22Rv1 (cell line): ENCODE measurements at regions not wholly inside any gene's neighbourhood (a gene's known extent, or its start where the extent isn't known, plus 50 kb on each side); places are given as distances from the start of the nearest gene placed in this dataset.

Source experiments
- ZFX ChIP-seq: fragments of 450-650 bp; IDR thresholded peaks from 2 replicates; pipeline ENCODE4 v1.6.1; 2017; ENCODE audit warnings: antibody characterized with exemption, borderline replicate concordance
- TF ChIP-seq, protein P1 (sequence below): fragments of 450-650 bp; IDR thresholded peaks from 2 replicates; pipeline ENCODE4 v1.5.1; 2017; ENCODE audit warnings: mild to moderate bottlenecking

DNA sequence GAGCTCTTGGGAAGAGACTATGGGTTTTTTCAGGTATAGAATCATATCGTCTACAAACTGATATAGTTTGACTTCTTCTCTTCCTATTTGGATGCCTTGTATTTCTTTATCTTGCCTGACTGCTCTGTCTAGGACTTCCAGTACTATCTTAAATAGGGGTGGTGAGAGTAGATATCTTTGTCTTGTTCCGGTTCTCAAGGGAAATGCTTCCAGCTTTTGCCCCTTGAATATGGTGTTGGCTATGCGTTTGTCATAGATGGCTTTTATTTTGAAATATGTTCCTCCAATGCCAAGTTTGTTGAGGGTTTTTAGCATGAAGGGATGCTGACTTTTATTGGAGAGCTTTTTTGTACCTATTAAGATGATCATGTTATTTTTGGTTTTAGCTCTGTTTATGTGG lies 170.3 kb downstream of the PTGER3 start:
- TF ChIP-seq, protein P1, sequence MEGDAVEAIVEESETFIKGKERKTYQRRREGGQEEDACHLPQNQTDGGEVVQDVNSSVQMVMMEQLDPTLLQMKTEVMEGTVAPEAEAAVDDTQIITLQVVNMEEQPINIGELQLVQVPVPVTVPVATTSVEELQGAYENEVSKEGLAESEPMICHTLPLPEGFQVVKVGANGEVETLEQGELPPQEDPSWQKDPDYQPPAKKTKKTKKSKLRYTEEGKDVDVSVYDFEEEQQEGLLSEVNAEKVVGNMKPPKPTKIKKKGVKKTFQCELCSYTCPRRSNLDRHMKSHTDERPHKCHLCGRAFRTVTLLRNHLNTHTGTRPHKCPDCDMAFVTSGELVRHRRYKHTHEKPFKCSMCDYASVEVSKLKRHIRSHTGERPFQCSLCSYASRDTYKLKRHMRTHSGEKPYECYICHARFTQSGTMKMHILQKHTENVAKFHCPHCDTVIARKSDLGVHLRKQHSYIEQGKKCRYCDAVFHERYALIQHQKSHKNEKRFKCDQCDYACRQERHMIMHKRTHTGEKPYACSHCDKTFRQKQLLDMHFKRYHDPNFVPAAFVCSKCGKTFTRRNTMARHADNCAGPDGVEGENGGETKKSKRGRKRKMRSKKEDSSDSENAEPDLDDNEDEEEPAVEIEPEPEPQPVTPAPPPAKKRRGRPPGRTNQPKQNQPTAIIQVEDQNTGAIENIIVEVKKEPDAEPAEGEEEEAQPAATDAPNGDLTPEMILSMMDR, result no peak
- no peak for TF ChIP-seq ZFX
